ENCODE measurements at regions not wholly inside any gene's neighbourhood (a gene's known extent, or its start where the extent isn't known, plus 50 kb on each side); places are given as distances from the start of the nearest gene placed in this dataset.

DNA sequence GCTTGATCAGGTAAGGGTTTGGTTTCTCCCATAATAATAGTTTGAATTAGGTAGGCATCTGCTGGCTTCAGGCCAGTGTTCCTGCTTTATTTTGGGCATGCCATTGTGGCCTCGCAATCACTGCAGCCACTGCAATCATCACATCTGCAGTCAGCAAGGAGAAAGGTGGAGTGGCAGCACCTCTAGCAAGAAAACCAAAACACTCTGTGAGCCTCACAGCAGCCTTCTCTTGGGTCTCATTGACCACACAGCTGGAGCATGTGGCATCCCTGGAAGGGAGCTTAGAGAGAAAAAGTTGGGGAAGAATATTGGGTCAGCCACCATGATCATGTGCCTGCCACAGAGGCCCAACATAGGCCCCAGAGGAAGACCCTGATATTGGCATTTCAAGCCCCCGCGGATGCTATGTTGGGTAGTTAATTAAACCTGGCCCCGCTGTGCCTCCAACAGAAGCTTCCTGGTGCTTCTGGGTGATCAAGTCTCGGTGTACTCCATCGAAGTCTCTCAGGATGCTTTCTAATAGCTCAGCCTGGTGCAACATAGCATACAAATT is 158.0 kb upstream of the UBE2E1 start:
- Histone ChIP-seq H3K4me3 (ENCODE audit: low read length) (no peak overlapping the region), H3K27ac (ENCODE audit: low read length) (no peak overlapping the region), H3K79me2 (ENCODE audit: low read length) (no peaks in the 10 kb centered on the region), H3K9ac (ENCODE audit: low read length) (no peak overlapping the region), H4K20me1 (ENCODE audit: insufficient read depth, low read length) (no peaks in the 10 kb centered on the region), H3K4me2 (ENCODE audit: low read length) (no peak overlapping the region), H3K27me3 (ENCODE audit: low read depth, low read length) (0 out of 2 replicates have a peak, but pooled peaks cover 4% of the 10 kb centered on the region), H2AFZ (ENCODE audit: low read depth, low read length) (no peak overlapping the region), H3K36me3 (replicated peaks; ENCODE audit: low read depth, low read length) (no peaks in the 10 kb centered on the region), H3K9me3 (ENCODE audit: insufficient read depth, low read length) (no peaks in the 10 kb centered on the region), H3K4me1 (ENCODE audit: low read length) (peaks cover 11% of the 10 kb centered on the region)
- no peak for TF ChIP-seq EZH2phosphoT487 (IDR thresholded peaks at IDR 0.05; ENCODE audit: low read depth)
- TF ChIP-seq, protein P1, sequence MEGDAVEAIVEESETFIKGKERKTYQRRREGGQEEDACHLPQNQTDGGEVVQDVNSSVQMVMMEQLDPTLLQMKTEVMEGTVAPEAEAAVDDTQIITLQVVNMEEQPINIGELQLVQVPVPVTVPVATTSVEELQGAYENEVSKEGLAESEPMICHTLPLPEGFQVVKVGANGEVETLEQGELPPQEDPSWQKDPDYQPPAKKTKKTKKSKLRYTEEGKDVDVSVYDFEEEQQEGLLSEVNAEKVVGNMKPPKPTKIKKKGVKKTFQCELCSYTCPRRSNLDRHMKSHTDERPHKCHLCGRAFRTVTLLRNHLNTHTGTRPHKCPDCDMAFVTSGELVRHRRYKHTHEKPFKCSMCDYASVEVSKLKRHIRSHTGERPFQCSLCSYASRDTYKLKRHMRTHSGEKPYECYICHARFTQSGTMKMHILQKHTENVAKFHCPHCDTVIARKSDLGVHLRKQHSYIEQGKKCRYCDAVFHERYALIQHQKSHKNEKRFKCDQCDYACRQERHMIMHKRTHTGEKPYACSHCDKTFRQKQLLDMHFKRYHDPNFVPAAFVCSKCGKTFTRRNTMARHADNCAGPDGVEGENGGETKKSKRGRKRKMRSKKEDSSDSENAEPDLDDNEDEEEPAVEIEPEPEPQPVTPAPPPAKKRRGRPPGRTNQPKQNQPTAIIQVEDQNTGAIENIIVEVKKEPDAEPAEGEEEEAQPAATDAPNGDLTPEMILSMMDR (IDR thresholded peaks at IDR 0.05; ENCODE audit: low read depth, low read length), result no peak

- no peak for TF ChIP-seq EZH2phosphoT487 (IDR thresholded peaks at IDR 0.05; ENCODE audit: low read depth)
- TF ChIP-seq, protein P1 (IDR thresholded peaks at IDR 0.05; ENCODE audit: low read depth, low read length), result no peak
- Histone ChIP-seq H3K4me1 (ENCODE audit: low read length) (peaks cover 14% of the 10 kb centered on the region), H3K4me2 (ENCODE audit: low read length) (no peak overlapping the region), H3K27ac (ENCODE audit: low read length) (no peak overlapping the region), H3K79me2 (ENCODE audit: low read length) (no peaks in the 10 kb centered on the region), H3K27me3 (ENCODE audit: low read depth, low read length) (0 out of 2 replicates have a peak, but pooled peaks cover 4% of the 10 kb centered on the region), H3K9me3 (ENCODE audit: insufficient read depth, low read length) (no peaks in the 10 kb centered on the region), H3K36me3 (replicated peaks; ENCODE audit: low read depth, low read length) (no peaks in the 10 kb centered on the region), H3K4me3 (ENCODE audit: low read length) (no peak overlapping the region), H3K9ac (ENCODE audit: low read length) (no peak overlapping the region), H4K20me1 (ENCODE audit: insufficient read depth, low read length) (no peaks in the 10 kb centered on the region), H2AFZ (ENCODE audit: low read depth, low read length) (no peak overlapping the region)
These were observed 157.3 kb upstream of the UBE2E1 start for GRCh38 chr3:23648326-23648995.

GRCh38 chr3:23648996-23649395 is 156.8 kb upstream of the UBE2E1 start:
- Histone ChIP-seq H3K4me3 (ENCODE audit: low read length) (no peak overlapping the region), H4K20me1 (ENCODE audit: insufficient read depth, low read length) (no peaks in the 10 kb centered on the region), H3K9me3 (ENCODE audit: insufficient read depth, low read length) (no peaks in the 10 kb centered on the region), H2AFZ (ENCODE audit: low read depth, low read length) (no peak overlapping the region), H3K4me2 (ENCODE audit: low read length) (no peak overlapping the region), H3K79me2 (ENCODE audit: low read length) (no peaks in the 10 kb centered on the region), H3K4me1 (ENCODE audit: low read length) (peaks cover 20% of the 10 kb centered on the region), H3K27ac (ENCODE audit: low read length) (no peak overlapping the region), H3K36me3 (replicated peaks; ENCODE audit: low read depth, low read length) (no peaks in the 10 kb centered on the region), H3K9ac (ENCODE audit: low read length) (no peak overlapping the region), H3K27me3 (ENCODE audit: low read depth, low read length) (0 out of 2 replicates have a peak, but pooled peaks cover 4% of the 10 kb centered on the region)
- TF ChIP-seq, protein P1 (IDR thresholded peaks at IDR 0.05; ENCODE audit: low read depth, low read length), result no peak
- no peak for TF ChIP-seq EZH2phosphoT487 (IDR thresholded peaks at IDR 0.05; ENCODE audit: low read depth)

GRCh38 chr3:23649448-23649847 is 156.3 kb upstream of the UBE2E1 start:
- no peaks in the 10 kb centered on the region for H3K79me2 ChIP-seq (ENCODE audit: low read length)
- no peak overlapping the region for H3K4me2 ChIP-seq (ENCODE audit: low read length)
- H3K36me3 ChIP-seq (replicated peaks; ENCODE audit: low read depth, low read length), result no peaks in the 10 kb centered on the region
- H4K20me1 ChIP-seq (ENCODE audit: insufficient read depth, low read length), result no peaks in the 10 kb centered on the region
- no peak overlapping the region for H3K27ac ChIP-seq (ENCODE audit: low read length)
- no peaks in the 10 kb centered on the region for H3K9me3 ChIP-seq (ENCODE audit: insufficient read depth, low read length)
- H3K4me1 ChIP-seq (ENCODE audit: low read length), result peaks cover 24% of the 10 kb centered on the region
- 0 out of 2 replicates have a peak, but pooled peaks cover 4% of the 10 kb centered on the region for H3K27me3 ChIP-seq (ENCODE audit: low read depth, low read length)
- TF ChIP-seq, protein P1 (IDR thresholded peaks at IDR 0.05; ENCODE audit: low read depth, low read length), result no peak
- no peak for TF ChIP-seq EZH2phosphoT487 (IDR thresholded peaks at IDR 0.05; ENCODE audit: low read depth)
- H2AFZ ChIP-seq (ENCODE audit: low read depth, low read length), result no peak overlapping the region
- H3K4me3 ChIP-seq (ENCODE audit: low read length), result no peak overlapping the region
- H3K9ac ChIP-seq (ENCODE audit: low read length), result no peak overlapping the region
